ENCODE measurements at regions not wholly inside any gene's neighbourhood (a gene's known extent, or its start where the extent isn't known, plus 50 kb on each side); places are given as distances from the start of the nearest gene placed in this dataset.

DNA sequence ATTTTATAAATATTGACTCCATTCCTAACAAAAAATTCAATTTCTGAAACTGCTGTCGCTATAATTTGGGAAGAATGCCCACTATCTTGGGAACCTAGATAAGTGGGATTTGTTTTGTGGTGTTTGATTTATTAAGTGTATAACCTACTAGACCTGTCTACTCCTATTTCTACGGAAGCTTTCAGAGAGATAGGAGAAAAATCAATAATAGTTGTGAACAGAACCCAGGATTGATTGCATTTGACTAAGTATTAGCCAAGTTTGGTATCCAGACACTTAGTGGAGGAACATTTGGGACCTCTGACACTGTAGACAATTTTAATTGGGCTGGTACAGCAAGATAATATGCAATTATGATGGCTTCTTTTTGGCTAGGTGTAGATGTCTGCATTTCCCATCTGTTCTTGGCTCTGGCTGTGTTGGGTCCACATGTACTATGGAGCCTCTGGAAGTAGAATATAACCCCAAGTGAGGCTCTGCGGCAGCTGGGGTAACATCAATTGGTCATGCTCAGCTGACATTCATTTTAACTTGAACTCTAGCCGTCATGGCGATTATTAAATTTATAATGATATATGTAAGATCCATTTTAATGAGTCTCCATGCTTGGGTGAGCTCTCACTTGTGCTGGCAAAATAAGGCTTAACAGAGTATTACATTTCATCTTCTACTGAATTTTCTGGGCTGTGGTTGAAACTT, 111.5 kb upstream of the E2F8 start:
- DNase-seq (ENCODE audit: low read depth, low spot score) (no peak), FAIRE-seq (no peak)
- BruUV-seq (replicated peaks): no TSS peak
- intact Hi-C loops (cut with micrococcal nuclease) (no loop called here), dilution Hi-C loops (cut with MboI; ENCODE audit: extremely low pct_ligation_motif_present, low sequenced_read_pairs) (no loop called here)
- H3K79me2 ChIP-seq (ENCODE audit: control insufficient read depth, insufficient read depth, low read length): no peaks in the 10 kb centered on the region
- H3K9me1 ChIP-seq (replicated peaks; ENCODE audit: control insufficient read depth, extremely low read depth, insufficient read depth, low read length): no peaks in the 10 kb centered on the region
- H3K4me1 ChIP-seq (ENCODE audit: control insufficient read depth, extremely low read depth, insufficient read depth, low read length): no peaks in the 10 kb centered on the region
- H3K9me3 ChIP-seq (replicated peaks; ENCODE audit: control insufficient read depth, insufficient read depth, low read length): no peaks in the 10 kb centered on the region
- no peak for TF ChIP-seq POLR2AphosphoS5 (IDR thresholded peaks at IDR 0.05; ENCODE audit: insufficient read depth, low read depth, low read length)
- TF ChIP-seq, protein P1, sequence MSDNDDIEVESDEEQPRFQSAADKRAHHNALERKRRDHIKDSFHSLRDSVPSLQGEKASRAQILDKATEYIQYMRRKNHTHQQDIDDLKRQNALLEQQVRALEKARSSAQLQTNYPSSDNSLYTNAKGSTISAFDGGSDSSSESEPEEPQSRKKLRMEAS (IDR thresholded peaks at IDR 0.05; ENCODE audit: insufficient read depth, insufficient read length): no peak
- no peak for TF ChIP-seq EZH2 (IDR thresholded peaks at IDR 0.05; ENCODE audit: borderline replicate concordance, low read depth, low read length, severe bottlenecking)
- no peak for TF ChIP-seq JUN (IDR thresholded peaks at IDR 0.05; ENCODE audit: borderline replicate concordance, insufficient read depth, insufficient read length, low read depth)
- no peak for TF ChIP-seq MYC (IDR thresholded peaks at IDR 0.05; ENCODE audit: low read depth, low read length)
- TF ChIP-seq GATA2 (IDR thresholded peaks at IDR 0.05; ENCODE audit: insufficient read depth, insufficient read length, low read depth, low read length): no peak
- no peak for TF ChIP-seq FOS (IDR thresholded peaks at IDR 0.05; ENCODE audit: borderline replicate concordance, insufficient read depth, low read length)
- TF ChIP-seq, protein P2, sequence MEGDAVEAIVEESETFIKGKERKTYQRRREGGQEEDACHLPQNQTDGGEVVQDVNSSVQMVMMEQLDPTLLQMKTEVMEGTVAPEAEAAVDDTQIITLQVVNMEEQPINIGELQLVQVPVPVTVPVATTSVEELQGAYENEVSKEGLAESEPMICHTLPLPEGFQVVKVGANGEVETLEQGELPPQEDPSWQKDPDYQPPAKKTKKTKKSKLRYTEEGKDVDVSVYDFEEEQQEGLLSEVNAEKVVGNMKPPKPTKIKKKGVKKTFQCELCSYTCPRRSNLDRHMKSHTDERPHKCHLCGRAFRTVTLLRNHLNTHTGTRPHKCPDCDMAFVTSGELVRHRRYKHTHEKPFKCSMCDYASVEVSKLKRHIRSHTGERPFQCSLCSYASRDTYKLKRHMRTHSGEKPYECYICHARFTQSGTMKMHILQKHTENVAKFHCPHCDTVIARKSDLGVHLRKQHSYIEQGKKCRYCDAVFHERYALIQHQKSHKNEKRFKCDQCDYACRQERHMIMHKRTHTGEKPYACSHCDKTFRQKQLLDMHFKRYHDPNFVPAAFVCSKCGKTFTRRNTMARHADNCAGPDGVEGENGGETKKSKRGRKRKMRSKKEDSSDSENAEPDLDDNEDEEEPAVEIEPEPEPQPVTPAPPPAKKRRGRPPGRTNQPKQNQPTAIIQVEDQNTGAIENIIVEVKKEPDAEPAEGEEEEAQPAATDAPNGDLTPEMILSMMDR (IDR thresholded peaks at IDR 0.05; ENCODE audit: extremely low read depth in 1 of 2, insufficient read depth in 1 of 2, low read depth in 1 of 2, low read length in 2 of 2): no peak
- TF ChIP-seq POLR2A (IDR thresholded peaks at IDR 0.05; ENCODE audit: low read depth, low read length): no peak
- no peak overlapping the region for H2AFZ ChIP-seq (ENCODE audit: low read depth, low read length)
- H3K4me2 ChIP-seq (ENCODE audit: insufficient read depth, low read length): no peak overlapping the region
- ChIA-PET POLR2A (no interaction called here), CTCF (interaction anchor here (0.9 to 1.8 kb wide), 2 partner anchors 17 to 26 kb away, joined by 3 to 5 read pairs; no protein-coding TSS in a partner anchor)
- H3K9ac ChIP-seq (replicated peaks; ENCODE audit: extremely low read depth, insufficient read depth, low read length): no peak overlapping the region
- H3K27ac ChIP-seq (ENCODE audit: insufficient read depth, low read depth, low read length): no peak overlapping the region
- no peaks in the 10 kb centered on the region for H3K27me3 ChIP-seq (ENCODE audit: control insufficient read depth in 2 of 2, insufficient read depth in 2 of 2, low read length in 2 of 2)
- no peaks in the 10 kb centered on the region for H3K36me3 ChIP-seq (ENCODE audit: control insufficient read depth in 2 of 2, extremely low read depth in 1 of 2, insufficient read depth in 2 of 2, low read length in 2 of 2)
- no peaks in the 10 kb centered on the region for H4K20me1 ChIP-seq (replicated peaks; ENCODE audit: control insufficient read depth, extremely low read depth, insufficient read depth, low read length)
- H3K4me3 ChIP-seq (replicated peaks in 1 of 3; ENCODE audit: insufficient read depth in 1 of 3, low read depth in 1 of 3, low read length in 3 of 3): no peak overlapping the region

Data from endothelial cell of umbilical vein (primary cell).